ENCODE measurements at regions not wholly inside any gene's neighbourhood (a gene's known extent, or its start where the extent isn't known, plus 50 kb on each side); places are given as distances from the start of the nearest gene placed in this dataset.
"Not testable (repeated sequence)": the region's sequence is repeated elsewhere in the genome, so short reads cannot be mapped to it uniquely, and the experiment has no call there.

GRCh38 chr9:109653470-109653869 lies 126.5 kb upstream of the PALM2AKAP2 start:
- H3K9me3 Mint-ChIP-seq = no peaks in the 10 kb centered on the region
- no peak overlapping the region for H3K4me3 Mint-ChIP-seq
- ChIA-PET POLR2A (no interaction called here), CTCF (interaction anchor here (1.0 to 2.0 kb wide), 9 partner anchors 13 to 451 kb away, joined by 3 to 13 read pairs (median 3); no protein-coding TSS in a partner anchor)
- DNase-seq (ENCODE audit: low spot score) = no peak
- no peaks in the 10 kb centered on the region for H3K36me3 Mint-ChIP-seq
- peak; percentile 74 for ATAC-seq
- no peaks in the 10 kb centered on the region; the same call in 1 of the 2 replicates for H3K27me3 Mint-ChIP-seq (ENCODE audit: low read depth)
- TF ChIP-seq HMGXB4 (CRISPR knock-in tag; IDR thresholded peaks at IDR 0.05) (0 out of 2 replicates have a peak, but pooled peaks have one; percentile 5), TP53 (CRISPR knock-in tag; IDR thresholded peaks at IDR 0.05) (no peak)
- H3K27ac Mint-ChIP-seq = no peak overlapping the region
- peaks cover 8% of the 10 kb centered on the region for H3K4me1 Mint-ChIP-seq

GRCh38 chr9:109663978-109664377 lies 116.0 kb upstream of the PALM2AKAP2 start:
- H3K27me3 Mint-ChIP-seq (ENCODE audit: low read depth) = peaks cover 28% of the 10 kb centered on the region
- peaks cover 11% of the 10 kb centered on the region for H3K4me1 Mint-ChIP-seq
- H3K4me3 Mint-ChIP-seq; POLR2A ChIA-PET; ATAC-seq; DNase-seq (ENCODE audit: low spot score); H3K27ac Mint-ChIP-seq; CTCF ChIA-PET: not testable (repeated sequence)
- peaks cover 16% of the 10 kb centered on the region for H3K36me3 Mint-ChIP-seq
- peaks cover 31% of the 10 kb centered on the region for H3K9me3 Mint-ChIP-seq

GRCh38 chr9:109665736-109666135 lies 114.3 kb upstream of the PALM2AKAP2 start:
- Mint-ChIP-seq H3K4me1 (peaks cover 11% of the 10 kb centered on the region), H3K9me3 (peaks cover 26% of the 10 kb centered on the region), H3K36me3 (peaks cover 16% of the 10 kb centered on the region), H3K27me3 (ENCODE audit: low read depth) (peaks cover 28% of the 10 kb centered on the region)
- TF ChIP-seq AFF4 (CRISPR knock-in tag; IDR thresholded peaks at IDR 0.05; ENCODE audit: borderline replicate concordance) (0 out of 2 replicates have a peak, but pooled peaks have one; percentile 3), ZNF281 (CRISPR knock-in tag; IDR thresholded peaks at IDR 0.05) (peak; percentile 69; the same call in 1 of the 2 replicates), SP1 (CRISPR knock-in tag; conservative IDR thresholded peaks at IDR 0.05) (0 out of 2 replicates have a peak, but pooled peaks have one; percentile 2), MAX (CRISPR knock-in tag; IDR thresholded peaks at IDR 0.05) (0 out of 2 replicates have a peak, but pooled peaks have one; percentile 21), FOXK1 (CRISPR knock-in tag; IDR thresholded peaks at IDR 0.05) (peak; percentile 90), ZBTB21 (CRISPR knock-in tag; IDR thresholded peaks at IDR 0.05; ENCODE audit: borderline replicate concordance) (0 out of 2 replicates have a peak, but pooled peaks have one; percentile 50)
- H3K27ac Mint-ChIP-seq, POLR2A ChIA-PET, H3K4me3 Mint-ChIP-seq, ATAC-seq, CTCF ChIA-PET: not testable (repeated sequence)
- DNase-seq (ENCODE audit: low spot score) = peak; percentile 75

GRCh38 chr9:109681301-109681700 lies 98.7 kb upstream of the PALM2AKAP2 start:
- H3K4me3 Mint-ChIP-seq = no peak overlapping the region
- no peak for DNase-seq (ENCODE audit: low spot score)
- H3K36me3 Mint-ChIP-seq = no peaks in the 10 kb centered on the region
- peak; percentile 78 for ATAC-seq
- H3K27ac Mint-ChIP-seq = no peak overlapping the region
- CTCF ChIA-PET = no interaction called here
- POLR2A ChIA-PET = no interaction called here
- H3K27me3 Mint-ChIP-seq (ENCODE audit: low read depth) = peaks cover 3% of the 10 kb centered on the region
- TF ChIP-seq ZNF232 (CRISPR knock-in tag; IDR thresholded peaks at IDR 0.05) = no peak
- TF ChIP-seq CDX4 (CRISPR knock-in tag; IDR thresholded peaks at IDR 0.05; ENCODE audit: borderline replicate concordance) = no peak
- TF ChIP-seq GRHL2 (CRISPR knock-in tag; IDR thresholded peaks at IDR 0.05; ENCODE audit: insufficient replicate concordance, severe bottlenecking) = no peak
- no peak for TF ChIP-seq ZNF396 (CRISPR knock-in tag; IDR thresholded peaks at IDR 0.05; ENCODE audit: borderline replicate concordance)
- TF ChIP-seq ZBTB21 (CRISPR knock-in tag; IDR thresholded peaks at IDR 0.05; ENCODE audit: borderline replicate concordance) = no peak
- TF ChIP-seq NR1H2 (CRISPR knock-in tag; IDR thresholded peaks at IDR 0.05) = no peak
- no peak for TF ChIP-seq OVOL2 (CRISPR knock-in tag; IDR thresholded peaks at IDR 0.05; ENCODE audit: borderline replicate concordance)
- TF ChIP-seq RORB (CRISPR knock-in tag; IDR thresholded peaks at IDR 0.05) = no peak
- peaks cover 13% of the 10 kb centered on the region for H3K9me3 Mint-ChIP-seq
- H3K4me1 Mint-ChIP-seq = peaks cover 16% of the 10 kb centered on the region
